Effector memory CD8-positive, alpha-beta T cell (primary cell): ENCODE measurements at regions not wholly inside any gene's neighbourhood (a gene's known extent, or its start where the extent isn't known, plus 50 kb on each side); places are given as distances from the start of the nearest gene placed in this dataset.
"Not testable (repeated sequence)": the region's sequence is repeated elsewhere in the genome, so short reads cannot be mapped to it uniquely, and the experiment has no call there.

ENCODE experiments used
- ATAC-seq: fragments of 150-1000 bp; cut with Tn5 transposase; replicated peaks from 2 replicates; pipeline ENCODE4 v1.10.0; 2021; ENCODE audit warnings: mild to moderate bottlenecking, moderate library complexity
- DNase-seq, 3 experiments: peaks; one replicate each; pipeline ENCODE4 v3.0.0; 2021
- H3K27ac Mint-ChIP-seq, 2 donors: one replicate each; pipeline ENCODE4 v1.8.0; 2022; ENCODE audit warnings: mild to moderate bottlenecking in 2 of 2, mixed read lengths in 2 of 2, moderate library complexity in 2 of 2
- H3K27me3 Mint-ChIP-seq, 2 donors: one replicate each; pipeline ENCODE4 v1.8.0; 2022; ENCODE audit warnings: mixed read lengths in 2 of 2
- H3K36me3 Mint-ChIP-seq: one replicate; pipeline ENCODE4 v1.8.0; 2022; ENCODE audit warnings: mild to moderate bottlenecking, moderate library complexity, mixed read lengths; ENCODE audit not compliant: insufficient read depth
- H3K4me1 Mint-ChIP-seq, 2 donors: one replicate each; pipeline ENCODE4 v1.8.0; 2022; ENCODE audit warnings: low read depth in 2 of 2, mixed read lengths in 2 of 2
- H3K4me3 Mint-ChIP-seq, 2 donors: one replicate each; pipeline ENCODE4 v1.8.0; 2022; ENCODE audit warnings: mild to moderate bottlenecking in 2 of 2, mixed read lengths in 2 of 2, moderate library complexity in 2 of 2
- H3K9me3 Mint-ChIP-seq, 2 donors: one replicate each; pipeline ENCODE4 v1.8.0; 2022; ENCODE audit warnings: mixed read lengths in 2 of 2

DNA sequence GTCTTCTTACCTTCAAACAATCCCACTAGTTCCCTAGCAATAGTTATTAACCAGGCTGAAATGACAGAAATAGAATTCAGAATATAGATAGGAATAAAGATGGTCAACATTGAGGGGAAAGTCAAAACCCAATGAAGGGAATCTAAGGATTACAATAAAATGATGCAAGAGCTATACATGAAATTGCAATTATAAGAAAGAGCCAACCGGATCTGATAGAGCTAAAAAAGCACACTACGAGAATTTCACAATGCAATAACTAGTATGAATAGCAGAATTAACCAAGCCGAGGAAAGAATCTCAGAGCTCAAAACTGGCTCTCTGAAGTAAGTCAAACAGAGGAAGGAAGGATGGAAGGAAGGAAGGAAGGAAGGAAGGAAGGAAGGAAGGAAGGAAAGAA is 288.7 kb upstream of the KCND2 start:
- H3K36me3 Mint-ChIP-seq: no peaks in the 10 kb centered on the region
- H3K27ac Mint-ChIP-seq: no peak overlapping the region
- H3K9me3 Mint-ChIP-seq: peaks cover 12 to 31% of the 10 kb centered on the region in 2 donors
- H3K4me3 Mint-ChIP-seq: no peak overlapping the region
- ATAC-seq: no peak
- no peaks in the 10 kb centered on the region for H3K4me1 Mint-ChIP-seq
- no peak for DNase-seq
- H3K27me3 Mint-ChIP-seq: no peaks in the 10 kb centered on the region

DNA sequence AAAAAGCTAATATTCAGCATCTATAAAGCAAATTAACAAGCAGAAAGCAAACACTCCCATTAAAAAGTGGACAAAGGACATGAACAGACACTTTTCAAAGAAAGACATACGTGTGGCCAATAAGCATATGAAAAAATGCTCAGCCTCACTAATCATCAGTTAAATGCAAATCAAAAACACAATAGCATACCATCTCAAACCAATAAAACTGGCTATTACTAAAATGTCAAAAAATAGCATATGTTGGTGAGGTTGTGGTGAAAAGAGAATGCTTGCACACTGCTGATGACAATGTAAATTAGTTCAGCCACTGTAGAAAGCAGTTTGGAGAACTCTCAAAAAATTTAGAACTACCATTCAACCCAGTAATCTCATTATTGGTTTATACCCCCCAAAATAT is 284.6 kb upstream of the KCND2 start:
- Mint-ChIP-seq H3K4me3 (no peak overlapping the region), H3K36me3 (no peaks in the 10 kb centered on the region), H3K4me1 (no peaks in the 10 kb centered on the region), H3K27me3 (no peaks in the 10 kb centered on the region), H3K27ac (no peak overlapping the region), H3K9me3 (peaks cover 15 to 39% of the 10 kb centered on the region in 2 donors)
- DNase-seq: no peak
- ATAC-seq: no peak

DNA sequence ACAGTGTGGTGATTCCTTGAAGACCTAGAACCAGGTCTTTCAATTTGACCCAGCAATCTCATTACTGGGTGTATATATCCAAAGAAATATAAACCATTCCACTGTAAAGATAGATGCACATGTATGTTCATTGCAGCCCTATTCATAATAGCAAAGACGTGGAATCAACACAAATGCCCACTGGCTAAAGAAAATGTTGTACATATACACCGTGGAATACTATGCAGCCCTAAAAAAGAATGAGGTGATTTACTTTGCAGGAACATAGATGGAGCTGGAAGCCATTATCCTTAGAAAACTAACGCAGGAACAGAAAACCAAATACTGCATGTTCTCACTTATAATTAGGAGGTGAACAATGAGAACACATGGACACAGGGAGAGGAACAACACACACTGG is 278.0 kb upstream of the KCND2 start:
- no peak overlapping the region for H3K27ac Mint-ChIP-seq
- peaks cover 17 to 25% of the 10 kb centered on the region in 2 donors for H3K9me3 Mint-ChIP-seq

DNA sequence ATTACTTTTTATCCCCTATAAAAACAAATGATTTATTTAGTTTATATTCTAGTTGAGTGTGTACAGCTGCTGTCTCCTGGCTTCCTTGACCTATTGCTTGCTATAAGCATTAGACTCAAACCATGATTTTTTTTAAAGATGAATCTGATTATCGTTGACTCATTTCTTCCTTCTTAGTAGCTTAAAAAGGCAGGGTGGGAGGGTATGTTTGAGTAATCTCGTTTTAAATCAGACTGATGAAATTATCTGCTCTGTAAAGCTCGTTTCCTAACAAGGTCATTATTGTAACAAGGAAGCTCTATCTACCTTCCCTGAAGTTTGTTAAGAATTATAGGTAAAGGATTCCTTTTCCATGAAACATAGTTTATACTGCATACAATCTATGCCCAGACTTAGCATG is 276.3 kb upstream of the KCND2 start:
- Mint-ChIP-seq H3K27me3 (no peaks in the 10 kb centered on the region), H3K36me3 (no peaks in the 10 kb centered on the region), H3K4me3 (no peak overlapping the region), H3K27ac (no peak overlapping the region), H3K9me3 (peaks cover 10 to 22% of the 10 kb centered on the region in 2 donors), H3K4me1 (no peaks in the 10 kb centered on the region)
- DNase-seq: no peak
- ATAC-seq: no peak

More for the DNA sequence above, 278.0 kb upstream of the KCND2 start:
- no peaks in the 10 kb centered on the region for H3K4me1 Mint-ChIP-seq
- no peaks in the 10 kb centered on the region for H3K27me3 Mint-ChIP-seq
- ATAC-seq: no peak
- no peak overlapping the region for H3K4me3 Mint-ChIP-seq
- H3K36me3 Mint-ChIP-seq: no peaks in the 10 kb centered on the region
- no peak for DNase-seq

DNA sequence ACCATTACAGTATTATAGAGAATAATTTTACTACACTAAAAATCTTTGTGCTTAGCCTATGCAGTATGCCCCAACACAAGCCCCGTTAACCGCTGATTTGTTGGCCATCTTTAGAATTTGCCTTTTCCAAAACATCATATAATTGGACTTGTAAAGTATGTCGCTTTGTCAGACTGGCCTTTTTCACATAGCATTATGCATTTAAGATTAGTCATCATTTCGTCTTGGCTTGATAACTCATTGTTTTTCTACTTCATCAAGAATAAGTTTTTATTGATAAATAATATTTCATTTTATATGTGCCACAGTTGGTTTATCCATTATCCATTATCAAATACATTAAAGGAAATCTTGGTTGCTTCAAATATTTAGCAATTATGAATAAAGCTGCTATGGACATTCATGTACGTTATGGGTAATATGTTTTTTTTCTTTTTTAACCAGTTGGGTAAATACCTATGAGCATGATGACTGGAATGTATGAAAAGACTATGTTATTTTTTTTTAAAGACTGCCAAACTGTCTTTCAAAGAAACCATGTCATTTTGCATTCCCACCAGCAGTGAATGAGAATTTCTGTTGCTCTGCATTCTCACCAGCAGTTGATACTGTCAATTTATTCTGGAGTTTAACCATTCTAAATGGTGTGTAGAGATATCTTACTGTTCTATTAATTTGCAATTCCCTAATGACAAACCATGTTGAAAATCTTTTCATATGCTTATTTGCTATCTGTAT is 273.1 kb upstream of the KCND2 start:
- ATAC-seq (no peak), DNase-seq (no peak)
- Mint-ChIP-seq H3K4me1 (no peaks in the 10 kb centered on the region), H3K27ac (no peak overlapping the region), H3K4me3 (no peak overlapping the region), H3K27me3 (no peaks in the 10 kb centered on the region), H3K9me3 (peaks cover 8 to 21% of the 10 kb centered on the region in 2 donors), H3K36me3 (no peaks in the 10 kb centered on the region)

DNA sequence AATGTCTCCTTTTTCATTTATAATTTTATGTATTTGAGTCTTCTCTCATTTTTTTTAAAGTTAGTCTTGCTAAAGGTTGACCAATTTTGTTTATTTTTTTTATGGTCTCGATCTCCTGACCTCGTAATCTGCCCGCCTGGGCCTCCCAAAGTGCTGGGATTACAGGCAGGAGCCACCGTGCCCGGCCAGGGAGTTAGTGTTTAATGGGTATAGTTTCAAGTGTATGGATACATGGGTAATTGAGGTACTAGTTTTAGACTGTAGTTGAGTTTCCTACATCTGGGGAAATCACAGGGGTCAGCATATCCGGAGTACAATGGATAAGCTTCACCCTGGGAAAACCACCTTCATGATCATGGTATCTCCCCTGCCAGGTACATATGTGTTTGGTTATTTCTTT is 267.3 kb upstream of the KCND2 start:
- ATAC-seq: no peak
- no peaks in the 10 kb centered on the region for H3K4me1 Mint-ChIP-seq

DNA sequence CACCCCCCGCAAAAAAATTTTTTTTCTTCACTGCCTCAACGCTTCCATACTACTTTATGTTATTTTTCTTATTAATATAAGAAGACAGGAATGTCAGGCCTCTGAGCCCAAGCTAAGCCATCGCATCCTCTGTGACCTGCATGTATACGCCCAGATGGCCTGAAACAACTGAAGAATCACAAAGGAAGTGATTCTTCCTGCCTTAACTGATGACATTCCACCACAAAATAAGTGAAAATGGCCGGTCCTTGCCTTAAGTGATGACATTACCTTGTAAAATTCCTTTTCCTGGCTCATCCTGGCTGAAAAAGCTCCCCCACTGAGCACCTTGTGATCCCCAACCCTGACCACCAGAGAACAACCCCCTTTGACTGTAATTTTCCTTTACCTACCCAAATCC is 258.7 kb upstream of the KCND2 start:
- not testable (repeated sequence) for H3K27ac Mint-ChIP-seq, H3K4me1 Mint-ChIP-seq, ATAC-seq, H3K27me3 Mint-ChIP-seq, H3K36me3 Mint-ChIP-seq, H3K4me3 Mint-ChIP-seq, DNase-seq
- H3K9me3 Mint-ChIP-seq: peaks cover 12 to 16% of the 10 kb centered on the region in 2 donors

More for the DNA sequence above, 267.3 kb upstream of the KCND2 start:
- DNase-seq: no peak
- H3K27ac Mint-ChIP-seq: no peak overlapping the region
- peaks cover 13 to 21% of the 10 kb centered on the region in 2 donors for H3K9me3 Mint-ChIP-seq
- no peaks in the 10 kb centered on the region for H3K36me3 Mint-ChIP-seq
- no peak overlapping the region for H3K4me3 Mint-ChIP-seq
- no peaks in the 10 kb centered on the region for H3K27me3 Mint-ChIP-seq

DNA sequence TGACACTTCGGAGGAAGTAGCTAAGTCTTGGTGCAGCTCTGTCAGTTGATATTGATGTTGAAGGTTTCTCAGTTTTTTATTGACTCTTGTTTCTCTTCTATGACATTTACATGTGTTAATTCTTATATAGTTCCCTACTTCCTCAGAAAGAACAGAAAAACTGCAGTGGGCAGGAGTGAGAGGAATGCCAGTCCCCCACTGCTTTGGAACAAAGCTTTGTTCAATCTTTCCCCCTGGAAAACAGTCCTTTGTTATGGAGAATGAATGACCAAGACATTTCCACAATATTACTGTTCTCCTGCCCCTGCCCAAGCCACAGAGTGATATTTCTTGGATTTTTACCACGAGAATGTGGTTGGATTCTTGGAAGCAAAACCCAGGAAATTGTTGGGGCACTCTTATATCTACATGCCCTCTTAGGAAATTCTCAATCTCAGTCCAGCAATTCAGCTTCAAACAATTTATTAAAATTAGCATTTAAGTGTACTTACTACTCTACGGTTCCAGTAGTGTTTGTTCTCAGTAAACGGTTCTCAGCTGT is 258.0 kb upstream of the KCND2 start:
- Mint-ChIP-seq H3K27me3 (no peaks in the 10 kb centered on the region), H3K27ac (no peak overlapping the region), H3K9me3 (peaks cover 9 to 10% of the 10 kb centered on the region in 2 donors), H3K4me1 (no peaks in the 10 kb centered on the region), H3K36me3 (no peaks in the 10 kb centered on the region), H3K4me3 (no peak overlapping the region)
- DNase-seq (no peak), ATAC-seq (no peak)

DNA sequence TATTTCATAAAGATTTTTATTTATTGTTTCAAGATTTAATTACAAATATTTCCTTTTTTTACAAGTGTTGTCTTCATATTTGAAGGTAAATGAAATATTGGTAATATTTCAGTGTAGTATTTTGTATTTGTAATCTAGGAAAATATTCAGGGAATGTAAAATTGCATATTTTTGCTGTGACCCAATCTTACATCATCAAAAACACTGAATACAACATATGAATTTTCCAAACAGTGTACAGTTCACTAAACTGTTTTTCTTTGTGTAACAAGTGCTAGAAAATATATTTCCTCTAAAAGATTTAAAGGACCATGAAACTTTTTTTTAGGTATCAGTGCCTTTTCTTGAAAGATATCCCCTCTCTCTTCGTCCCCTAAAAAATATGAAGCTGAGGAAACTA is 251.9 kb upstream of the KCND2 start:
- DNase-seq: no peak
- Mint-ChIP-seq H3K4me3 (no peak overlapping the region), H3K27me3 (no peaks in the 10 kb centered on the region), H3K9me3 (peaks cover 5 to 13% of the 10 kb centered on the region in 2 donors), H3K36me3 (no peaks in the 10 kb centered on the region), H3K27ac (no peak overlapping the region), H3K4me1 (no peaks in the 10 kb centered on the region)
- ATAC-seq: no peak

DNA sequence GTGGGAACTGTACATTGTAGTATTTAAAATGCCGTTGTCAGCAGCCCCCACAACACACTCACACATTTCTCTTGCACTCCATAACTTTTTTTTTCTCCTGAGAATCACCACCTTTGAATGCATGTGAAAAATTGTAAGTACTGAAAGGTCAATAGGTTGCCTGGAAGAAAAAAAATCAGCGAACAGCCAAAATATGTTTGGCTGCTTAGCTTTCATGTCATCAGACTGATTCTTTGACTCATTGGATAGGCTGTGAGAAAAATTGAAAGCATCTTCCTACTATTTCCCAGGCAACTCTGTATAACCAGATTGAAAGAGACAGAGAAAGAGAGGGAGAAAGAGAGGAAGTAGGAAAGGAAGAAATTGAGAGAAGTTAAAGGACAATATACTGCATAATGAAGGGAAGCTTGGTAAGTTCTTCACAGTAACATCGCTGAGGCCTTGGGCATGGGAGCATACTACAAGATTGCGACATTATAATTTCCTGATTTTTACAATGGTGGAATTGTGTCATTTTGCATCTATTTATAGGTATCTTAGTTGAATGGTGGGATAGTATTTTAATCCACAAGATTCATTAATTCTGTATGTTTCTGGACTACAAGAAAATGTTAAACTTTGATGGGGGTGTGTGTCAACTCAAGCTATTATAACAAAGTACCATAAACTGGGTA is 249.3 kb upstream of the KCND2 start:
- Mint-ChIP-seq H3K4me1 (no peaks in the 10 kb centered on the region), H3K27ac (no peak overlapping the region), H3K27me3 (no peaks in the 10 kb centered on the region), H3K4me3 (no peak overlapping the region), H3K36me3 (no peaks in the 10 kb centered on the region), H3K9me3 (peaks cover 12 to 13% of the 10 kb centered on the region in 2 donors)
- ATAC-seq: no peak
- no peak for DNase-seq

DNA sequence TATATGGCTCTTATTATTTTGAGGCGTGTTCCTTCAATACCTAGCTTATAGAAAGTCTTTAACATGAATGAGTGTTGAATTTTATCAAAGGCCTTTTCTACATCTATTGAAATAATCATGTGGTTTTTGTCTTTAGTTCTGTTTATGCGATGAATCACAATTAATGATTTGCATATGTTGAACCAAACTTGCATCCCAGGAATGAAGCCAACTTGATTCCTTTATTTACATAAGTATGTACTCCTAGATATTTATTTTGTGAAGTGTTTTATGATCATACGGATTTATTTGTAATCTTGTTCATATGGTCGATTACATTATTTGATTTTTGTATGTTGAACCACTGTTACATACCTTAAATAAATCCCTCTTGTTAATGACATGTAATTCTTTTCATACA is 244.3 kb upstream of the KCND2 start:
- Mint-ChIP-seq H3K27ac (no peak overlapping the region), H3K27me3 (no peaks in the 10 kb centered on the region), H3K36me3 (no peaks in the 10 kb centered on the region), H3K4me3 (no peak overlapping the region), H3K4me1 (no peaks in the 10 kb centered on the region), H3K9me3 (peaks cover 4 to 10% of the 10 kb centered on the region in 2 donors)
- no peak for DNase-seq
- no peak for ATAC-seq

DNA sequence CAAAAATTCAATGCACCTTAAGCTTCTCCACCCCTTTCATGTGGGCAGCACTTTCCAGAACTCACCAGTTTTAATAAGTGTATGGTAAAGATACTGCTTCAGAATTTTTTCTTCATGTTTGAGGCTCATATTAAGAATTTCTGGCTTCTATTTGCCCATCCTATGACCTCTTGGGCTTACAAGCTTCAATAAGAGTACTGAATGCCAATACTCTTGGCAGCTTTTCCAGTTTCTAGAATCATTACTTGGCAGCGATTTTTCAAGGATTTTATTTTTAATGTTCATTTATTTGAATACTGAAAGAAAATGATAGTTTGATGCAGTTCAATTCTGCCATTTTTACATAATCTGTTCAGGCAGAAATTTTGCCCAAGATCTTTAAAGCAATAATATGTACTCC is 242.1 kb upstream of the KCND2 start:
- DNase-seq (no peak), ATAC-seq (no peak)
- Mint-ChIP-seq H3K36me3 (no peaks in the 10 kb centered on the region), H3K4me1 (no peaks in the 10 kb centered on the region), H3K9me3 (peaks cover under 1 to 10% of the 10 kb centered on the region in 2 donors), H3K4me3 (no peak overlapping the region), H3K27me3 (no peaks in the 10 kb centered on the region), H3K27ac (no peak overlapping the region)

DNA sequence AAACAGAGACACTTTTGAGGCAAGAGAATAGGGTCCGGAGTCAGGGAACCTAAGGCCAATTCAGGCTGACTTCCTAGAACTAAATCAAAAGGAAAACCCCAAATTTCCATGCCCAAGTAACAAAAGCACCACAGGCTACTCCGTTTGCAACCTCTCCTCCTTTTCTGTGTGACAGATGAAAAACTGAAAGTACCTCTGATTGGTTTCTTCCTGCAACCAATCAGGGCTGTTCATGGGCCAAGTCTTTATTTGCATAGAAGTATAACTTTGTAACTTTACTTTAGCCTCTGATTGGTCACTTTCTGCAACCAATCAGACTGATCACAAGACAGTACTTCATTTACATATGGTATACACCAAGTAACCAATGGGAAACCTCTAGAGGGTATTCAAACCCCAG is 239.9 kb upstream of the KCND2 start:
- Mint-ChIP-seq H3K27ac (no peak overlapping the region), H3K4me1 (no peaks in the 10 kb centered on the region), H3K9me3 (peaks cover 11 to 17% of the 10 kb centered on the region in 2 donors), H3K36me3 (no peaks in the 10 kb centered on the region), H3K27me3 (no peaks in the 10 kb centered on the region), H3K4me3 (no peak overlapping the region)
- no peak for DNase-seq
- no peak for ATAC-seq

DNA sequence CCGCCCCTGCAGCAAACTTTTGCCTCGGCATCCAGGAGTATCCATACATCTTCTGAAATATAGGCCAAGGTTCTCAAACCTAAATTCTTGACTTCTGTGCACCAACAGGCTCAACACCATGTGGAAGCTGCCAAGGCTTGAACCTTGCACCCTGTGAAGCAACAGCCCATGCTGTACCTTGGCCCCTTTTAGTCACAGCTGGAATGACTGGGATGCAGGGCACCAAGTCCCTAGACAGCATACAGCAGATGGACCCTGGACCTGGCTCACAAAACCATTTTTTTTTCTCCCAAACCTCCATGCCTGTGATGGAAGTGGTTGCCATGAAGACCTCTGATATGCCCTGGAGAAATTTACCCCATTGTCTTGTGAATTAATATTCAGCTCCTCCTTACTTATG is 233.8 kb upstream of the KCND2 start:
- Mint-ChIP-seq H3K4me1 (no peaks in the 10 kb centered on the region), H3K9me3 (peaks cover 23 to 54% of the 10 kb centered on the region in 2 donors), H3K36me3 (no peaks in the 10 kb centered on the region), H3K4me3 (no peak overlapping the region), H3K27ac (no peak overlapping the region), H3K27me3 (no peaks in the 10 kb centered on the region)
- DNase-seq (no peak), ATAC-seq (no peak)
